Nucleus accumbens (tissue), 56 donors: ENCODE measurements at regions not wholly inside any gene's neighbourhood (a gene's known extent, or its start where the extent isn't known, plus 50 kb on each side); places are given as distances from the start of the nearest gene placed in this dataset.

ENCODE experiments used
- DNase-seq, 56 donors: peaks; one replicate each; lab custom pipeline; 2025; lab: John Stamatoyannopoulos, UW

- no peak for DNase-seq
Observed at GRCh38 chrX:81489987-81490386, 288.1 kb downstream of the SH3BGRL start.

- no peak for DNase-seq
Observed at GRCh38 chrX:81527881-81528440, 326.1 kb downstream of the SH3BGRL start.

GRCh38 chrX:81537723-81538122 lies 335.8 kb downstream of the SH3BGRL start:
- DNase-seq = peak in 48 of 56 donors; percentile 0 to 77 (median 29)

- DNase-seq = no peak
Observed at GRCh38 chrX:81542255-81542654, 340.4 kb downstream of the SH3BGRL start.

GRCh38 chrX:81556880-81557279 lies 355.0 kb downstream of the SH3BGRL start:
- no peak for DNase-seq

- DNase-seq = no peak
Observed at GRCh38 chrX:81564851-81565250, 362.9 kb downstream of the SH3BGRL start.

GRCh38 chrX:81577028-81577427 lies 375.1 kb downstream of the SH3BGRL start:
- DNase-seq = no peak

GRCh38 chrX:81586096-81586495 lies 384.2 kb downstream of the SH3BGRL start:
- DNase-seq = no peak

GRCh38 chrX:81615979-81616378 lies 414.1 kb downstream of the SH3BGRL start:
- no peak for DNase-seq

GRCh38 chrX:81662381-81662780 lies 460.5 kb downstream of the SH3BGRL start:
- no peak for DNase-seq

GRCh38 chrX:81708487-81708886 lies 506.6 kb downstream of the SH3BGRL start:
- DNase-seq = no peak

- no peak for DNase-seq
Observed at GRCh38 chrX:81728622-81729021, 526.7 kb downstream of the SH3BGRL start.

- no peak for DNase-seq
Observed at GRCh38 chrX:81729269-81729777, 527.4 kb downstream of the SH3BGRL start.

GRCh38 chrX:81779701-81780100 lies 577.8 kb downstream of the SH3BGRL start:
- no peak for DNase-seq

- no peak for DNase-seq
Observed at GRCh38 chrX:81791086-81791485, 589.2 kb downstream of the SH3BGRL start.
